HG03469 (cell line): ENCODE measurements at regions not wholly inside any gene's neighbourhood (a gene's known extent, or its start where the extent isn't known, plus 50 kb on each side); places are given as distances from the start of the nearest gene placed in this dataset.

ENCODE experiments used
- ATAC-seq: cut with Tn5 transposase; IDR thresholded peaks from one replicate; pipeline ENCODE4 v1.9.1; 2021; ENCODE audit warnings: mild to moderate bottlenecking, moderate library complexity, moderate number of reproducible peaks; ENCODE audit not compliant: unreplicated experiment

GRCh38 chr16:8204096-8204495, 386.2 kb downstream of the TMEM114 start:
- no peak for ATAC-seq

DNA sequence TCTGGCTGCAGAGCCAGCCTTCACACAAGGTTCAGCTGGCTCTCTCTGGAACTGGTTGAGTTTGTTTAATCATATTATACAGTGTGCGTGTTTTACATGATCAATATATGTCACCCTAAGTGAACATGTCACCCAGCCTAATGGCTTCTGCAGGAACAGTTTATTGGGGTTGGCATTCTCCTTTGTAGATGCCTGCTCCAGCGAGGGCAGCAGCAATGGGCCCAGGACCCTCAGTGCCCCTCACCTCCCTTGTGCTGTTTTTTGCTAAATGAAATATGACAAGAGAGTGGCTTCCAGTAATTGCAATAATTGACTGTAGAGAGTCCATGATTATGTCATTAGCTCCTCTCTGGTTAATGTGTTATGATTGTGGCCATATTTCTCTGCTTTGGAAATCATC, 387.2 kb downstream of the TMEM114 start:
- ATAC-seq: no peak

DNA sequence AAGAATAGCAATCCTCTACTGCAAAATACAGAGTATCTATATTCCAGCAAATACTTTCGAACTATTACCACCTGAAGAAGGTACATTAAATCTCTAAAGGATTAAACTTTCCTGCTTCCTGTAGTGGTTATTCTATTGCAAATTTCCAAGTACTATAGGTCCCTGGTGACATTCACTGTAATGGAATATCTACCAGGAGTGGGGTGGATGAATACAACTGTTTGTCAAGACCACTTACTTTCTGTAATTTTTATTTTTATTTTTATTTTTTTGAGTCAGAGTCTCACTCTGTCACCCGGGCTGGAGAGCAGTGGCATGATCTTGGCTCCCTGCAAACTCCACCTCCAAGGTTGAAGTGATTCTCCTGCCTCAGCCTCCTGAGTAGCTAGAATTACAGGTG, 389.5 kb downstream of the TMEM114 start:
- no peak for ATAC-seq

GRCh38 chr16:8199390-8199789, 390.9 kb downstream of the TMEM114 start:
- no peak for ATAC-seq

DNA sequence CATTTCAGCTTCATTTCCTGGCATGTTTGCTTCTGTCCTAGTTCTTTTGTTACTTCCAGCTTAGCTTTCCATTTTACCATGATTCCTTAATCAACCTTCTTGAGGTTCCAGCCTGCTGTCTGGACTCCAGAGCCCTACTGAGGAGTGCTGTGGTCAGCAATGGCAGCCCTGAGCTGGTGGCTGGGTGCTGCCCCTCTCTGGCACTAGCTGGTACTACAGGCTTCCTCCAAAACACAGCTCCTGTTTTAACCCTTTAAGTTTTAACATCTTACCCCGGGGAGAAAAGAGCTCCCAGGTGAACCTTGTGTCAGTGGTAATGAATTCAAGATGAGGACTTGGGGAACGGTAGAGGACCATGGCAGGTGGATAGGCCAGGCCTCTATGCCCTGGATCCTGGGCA, 395.5 kb downstream of the TMEM114 start:
- no peak for ATAC-seq

GRCh38 chr16:8188841-8189240, 401.5 kb downstream of the TMEM114 start:
- ATAC-seq: no peak

DNA sequence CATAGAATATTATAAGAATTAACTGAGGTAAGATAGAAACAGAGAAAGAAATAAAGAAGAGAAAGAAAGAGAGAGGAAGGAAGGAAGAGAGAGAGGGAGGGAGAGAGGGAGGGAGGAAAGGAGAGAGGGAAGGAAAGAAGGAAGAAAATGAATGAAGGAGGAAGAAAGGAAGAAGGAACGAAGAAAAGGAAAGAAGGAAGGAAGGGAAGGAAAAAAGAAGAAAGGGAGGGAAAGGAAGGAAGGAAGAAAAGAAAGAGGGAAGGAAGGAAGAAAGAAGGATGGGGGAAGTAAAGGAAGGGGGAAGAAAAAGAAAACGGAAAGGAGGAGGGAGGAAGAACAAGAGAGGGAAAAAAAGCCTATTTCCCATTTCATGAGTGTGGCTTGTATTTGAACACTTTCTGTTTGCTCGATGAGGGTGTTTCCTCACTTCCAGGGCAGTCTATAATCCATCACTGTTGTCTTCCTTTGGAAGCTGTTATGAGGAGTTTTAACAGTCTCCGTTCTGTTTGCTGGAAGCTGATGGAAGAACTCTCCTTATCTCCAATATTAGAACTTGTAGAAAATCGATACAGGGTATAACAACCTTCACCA, 402.4 kb downstream of the TMEM114 start:
- no peak for ATAC-seq

GRCh38 chr16:8184854-8185253, 405.5 kb downstream of the TMEM114 start:
- ATAC-seq: no peak

- ATAC-seq: no peak
Measured at GRCh38 chr16:8183176-8184099, 406.9 kb downstream of the TMEM114 start.

DNA sequence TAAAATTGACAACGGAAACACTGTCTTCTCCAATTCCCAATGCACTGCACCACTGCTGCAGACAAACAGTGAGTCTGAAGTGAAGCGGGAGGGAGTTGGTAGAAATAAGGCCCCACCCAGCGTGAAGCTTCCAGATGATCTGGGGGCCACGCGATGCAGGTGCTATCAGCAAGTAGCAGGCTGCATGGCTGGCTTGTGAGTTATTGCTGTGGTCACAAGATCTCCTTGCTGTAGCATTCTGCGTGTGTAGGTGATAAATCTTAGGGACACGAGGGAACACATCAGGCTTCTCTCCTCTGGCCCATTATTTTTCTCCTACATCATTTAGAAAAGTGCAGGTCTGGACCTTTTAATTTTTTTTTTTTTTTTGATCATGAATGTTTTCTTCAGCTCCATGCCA, 407.6 kb downstream of the TMEM114 start:
- ATAC-seq: no peak

GRCh38 chr16:8179615-8180014, 410.7 kb downstream of the TMEM114 start:
- no peak for ATAC-seq

DNA sequence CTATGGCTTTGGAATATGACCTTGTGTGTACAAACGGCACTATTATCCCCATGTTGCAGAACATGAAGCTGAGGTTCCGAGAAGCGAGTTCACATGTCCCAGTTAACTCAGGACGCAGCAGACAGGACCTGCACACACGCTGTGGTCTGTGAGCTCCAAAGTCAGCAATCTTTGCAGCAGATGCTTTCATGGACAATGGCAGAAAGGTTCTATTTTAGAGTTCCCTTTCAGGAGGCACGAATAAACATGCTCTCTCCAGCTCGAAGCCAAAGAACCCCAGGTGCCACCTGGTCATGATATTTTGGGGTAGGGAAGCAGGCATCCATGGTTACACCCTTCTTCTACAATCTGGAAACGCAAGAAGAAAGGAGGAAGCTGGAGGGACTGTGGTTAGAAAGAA, 412.0 kb downstream of the TMEM114 start:
- ATAC-seq: no peak

GRCh38 chr16:8175411-8175810, 414.9 kb downstream of the TMEM114 start:
- no peak for ATAC-seq

- ATAC-seq: peak; percentile 50
Measured at GRCh38 chr16:8173111-8173644, 417.1 kb downstream of the TMEM114 start.

DNA sequence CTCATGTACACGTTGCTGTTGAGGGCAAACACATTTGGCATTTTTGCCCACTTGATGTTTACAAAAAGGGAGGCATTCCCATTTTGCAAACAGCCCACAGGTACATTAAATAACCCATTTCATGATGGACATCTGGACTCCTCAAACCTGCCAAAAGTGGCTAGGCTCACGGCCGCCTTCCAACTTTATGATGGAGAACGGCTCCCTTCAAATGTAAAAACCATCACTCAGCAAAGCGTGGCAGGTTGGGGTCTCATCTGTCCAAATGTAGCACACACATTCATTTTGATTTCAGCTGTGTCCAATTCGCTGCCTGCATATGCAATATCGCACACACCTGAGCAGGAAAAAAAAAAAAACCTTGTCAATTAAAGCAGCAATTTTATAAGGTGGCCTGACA, 417.8 kb downstream of the TMEM114 start:
- no peak for ATAC-seq

DNA sequence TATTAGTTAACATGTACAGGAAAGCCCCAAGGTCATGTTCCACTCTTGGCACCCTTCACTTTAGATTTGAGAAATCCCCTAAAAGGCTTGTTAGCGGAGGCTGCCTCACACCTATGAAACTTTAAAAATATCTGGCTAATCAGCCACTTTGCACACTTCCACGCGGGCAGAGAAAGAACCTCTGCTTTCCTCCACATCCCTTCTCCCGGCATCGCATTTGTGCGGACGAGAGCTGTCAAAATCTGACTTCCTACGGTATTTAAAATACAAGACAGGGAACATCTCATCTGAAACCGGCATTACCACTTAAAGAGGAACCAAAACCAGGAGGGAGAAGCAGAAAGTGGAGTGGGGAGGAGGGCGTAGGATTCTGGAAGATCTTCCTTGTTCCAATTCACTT, 422.3 kb downstream of the TMEM114 start:
- no peak for ATAC-seq

- ATAC-seq: no peak
Measured at GRCh38 chr16:8167436-8167835, 422.9 kb downstream of the TMEM114 start.

DNA sequence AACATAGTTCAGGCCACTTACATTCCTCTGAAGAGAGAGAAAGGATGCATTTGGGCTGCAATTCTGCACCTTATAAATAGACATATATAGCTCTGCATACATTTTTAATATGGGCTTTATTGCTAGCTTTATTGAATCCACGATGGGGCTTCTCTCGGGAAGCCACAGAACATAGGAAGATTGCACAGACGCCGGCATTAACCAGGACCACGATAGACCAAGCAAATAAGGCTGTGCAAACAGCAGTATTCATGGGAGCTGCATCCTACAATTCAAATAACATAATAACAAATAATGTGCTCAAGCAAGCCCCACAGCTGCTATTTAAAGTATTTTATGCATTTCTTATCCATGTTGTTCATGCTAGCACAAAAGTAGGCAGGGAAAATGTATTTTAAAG, 432.3 kb downstream of the TMEM114 start:
- ATAC-seq: no peak

DNA sequence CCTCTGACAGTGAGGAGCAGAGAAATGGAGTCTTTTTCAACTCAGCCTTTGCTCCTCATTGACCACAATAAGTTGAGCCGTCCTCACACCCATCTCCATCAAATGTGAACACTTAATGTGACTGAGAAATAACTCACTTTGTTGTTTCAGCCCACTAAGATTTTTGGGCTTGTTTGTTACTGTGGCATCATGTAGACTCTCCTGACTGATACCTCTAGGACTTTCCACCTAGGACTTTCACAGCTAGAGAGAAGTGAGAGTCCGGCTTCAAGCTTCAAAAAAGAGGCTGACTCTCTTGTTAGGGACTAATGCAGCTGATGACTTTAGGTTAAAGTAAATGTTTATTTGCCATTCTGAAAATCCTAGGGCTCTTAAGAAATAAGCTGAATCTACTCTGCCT, 435.0 kb downstream of the TMEM114 start:
- no peak for ATAC-seq

- no peak for ATAC-seq
Measured at GRCh38 chr16:8146256-8147012, 443.9 kb downstream of the TMEM114 start.

GRCh38 chr16:8138666-8139065, 451.6 kb downstream of the TMEM114 start:
- no peak for ATAC-seq
